HCT116 (cell line): ENCODE measurements at regions not wholly inside any gene's neighbourhood (a gene's known extent, or its start where the extent isn't known, plus 50 kb on each side); places are given as distances from the start of the nearest gene placed in this dataset.

Source experiments
- ATAC-seq: fragments of 200-7000 bp; cut with Tn5 transposase; 2 replicates; pipeline ENCODE4 v1.9.1; 2020; ENCODE audit warnings: mild to moderate bottlenecking, moderate library complexity
- BruUV-seq: library from RNA; stranded (reverse); fragments of 400-500 nt; replicated peaks from 2 replicates; lab custom pipeline; 2021; lab: Mats Ljungman, UMichigan
- CTCF ChIA-PET: fragments of 300-600 bp; sonication (Branson Sonifier 250); formaldehyde crosslinking; loops from one replicate; lab custom pipeline; 2021; ENCODE audit warnings: antibody characterized with exemption; lab: Charles Lee
- POLR2A ChIA-PET: fragments of 300-600, 350-600 bp; sonication (Branson Sonifier 250); formaldehyde crosslinking; loops from one replicate; lab custom pipeline; 2021; ENCODE audit warnings: antibody characterized with exemption; lab: Charles Lee
- RAD21 ChIA-PET, 2 experiments: fragments of 300-600 bp; sonication (Branson Sonifier 250); formaldehyde crosslinking; loops; one replicate each; lab custom pipeline; 2023; ENCODE audit warnings: low total read pairs in 2 of 2; ENCODE audit not compliant: uncharacterized antibody in 2 of 2, unreplicated experiment in 2 of 2, low non-redundant PET in 1 of 2; lab: Charles Lee
- DNase-seq: peaks from one replicate; pipeline ENCODE4 v3.0.0-alpha.2; 2010; ENCODE audit warnings: low read depth, low spot score
- H2AFZ ChIP-seq: fragments of 200-600 bp; shearing (Covaris generic), sonication (generic); 2 replicates; pipeline ENCODE4 v1.6.1; 2017; ENCODE audit warnings: low read depth, mixed run types, mixed read lengths, antibody characterized with exemption, low read length; ENCODE audit not compliant: poor library complexity, severe bottlenecking
- H3K27ac ChIP-seq: 2 replicates; pipeline ENCODE4 v1.5.1; 2012; ENCODE audit warnings: low read depth, low read length
- H3K27me3 ChIP-seq: fragments of 200-600 bp; sonication (generic); 2 replicates; pipeline ENCODE4 v1.6.1; 2016; ENCODE audit warnings: mixed run types, low read length, mixed read lengths; ENCODE audit not compliant: insufficient read depth
- H3K36me3 ChIP-seq, 2 experiments: fragments of 200-500 bp in 1 of 2; fragments of 200-600 bp in 1 of 2; sonication (Bioruptor generic) in 1 of 2; sonication (generic) in 1 of 2; 2 replicates each; pipeline versions ENCODE4 v1.5.1 to v1.6.1; 2014 to 2016; ENCODE audit warnings: low read length in 2 of 2, inconsistent platforms in 1 of 2, mixed read lengths in 1 of 2, mixed run types in 1 of 2; ENCODE audit not compliant: insufficient read depth in 2 of 2, control insufficient read depth in 1 of 2
- H3K4me1 ChIP-seq, 2 experiments: fragments of 200-600 bp in 1 of 2; sonication (generic) in 1 of 2; 2 replicates each; pipeline versions ENCODE4 v1.5.1 to v1.6.1; 2012 to 2017; ENCODE audit warnings: low read length in 2 of 2, inconsistent platforms in 1 of 2, mild to moderate bottlenecking in 1 of 2, mixed read lengths in 1 of 2, mixed run types in 1 of 2, moderate library complexity in 1 of 2; ENCODE audit not compliant: insufficient read depth in 2 of 2, control insufficient read depth in 1 of 2
- H3K4me2 ChIP-seq: fragments of 200-600 bp; sonication (generic); 2 replicates; pipeline ENCODE4 v1.6.1; 2017; ENCODE audit warnings: mixed run types, low read length, mixed read lengths
- H3K4me3 ChIP-seq, 2 experiments: fragments of 200-600 bp in 1 of 2; sonication (generic) in 1 of 2; replicated peaks in 1 of 2; 2 replicates each; pipeline ENCODE4 v1.5.1; 2011 to 2016; ENCODE audit warnings: low read length in 2 of 2, control low read depth in 1 of 2, low read depth in 1 of 2, mild to moderate bottlenecking in 1 of 2, mixed read lengths in 1 of 2, mixed run types in 1 of 2
- H3K79me2 ChIP-seq: fragments of 200-600 bp; sonication (generic); 2 replicates; pipeline ENCODE4 v1.6.1; 2017; ENCODE audit warnings: mild to moderate bottlenecking, mixed run types, low read length, moderate library complexity, mixed read lengths; ENCODE audit not compliant: insufficient read depth
- H3K9ac ChIP-seq: fragments of 200-600 bp; sonication (generic); 2 replicates; pipeline ENCODE4 v1.6.1; 2016; ENCODE audit warnings: low read length, mixed read lengths
- H3K9me2 ChIP-seq: fragments of 200-600 bp; sonication (generic), shearing (Covaris generic); 2 replicates; pipeline ENCODE4 v1.6.1; 2017; ENCODE audit warnings: mixed run types, mild to moderate bottlenecking, moderate library complexity; ENCODE audit not compliant: insufficient read depth
- H3K9me3 ChIP-seq, 2 experiments: fragments of 200-500 bp in 1 of 2; fragments of 200-600 bp in 1 of 2; sonication (Bioruptor generic) in 1 of 2; sonication (generic) in 1 of 2; 2 replicates each; pipeline ENCODE4 v1.6.1; 2014 to 2017; ENCODE audit warnings: low read length in 2 of 2, mixed read lengths in 2 of 2, inconsistent platforms in 1 of 2, low read depth in 1 of 2, mild to moderate bottlenecking in 1 of 2, mixed run types in 1 of 2, moderate library complexity in 1 of 2; ENCODE audit not compliant: control insufficient read depth in 1 of 2, insufficient read depth in 1 of 2
- H4K20me1 ChIP-seq: fragments of 200-600 bp; sonication (generic), shearing (Covaris generic); 2 replicates; pipeline ENCODE4 v1.6.1; 2017; ENCODE audit warnings: mixed run types, mild to moderate bottlenecking, moderate library complexity; ENCODE audit not compliant: insufficient read depth
- CEBPB ChIP-seq: IDR thresholded peaks from 2 replicates; pipeline ENCODE4 v1.6.1; 2012; ENCODE audit warnings: low read depth
- CTCF ChIP-seq, 3 experiments: fragments of 200-600 bp in 1 of 3; sonication (generic) in 1 of 3; IDR thresholded peaks in 2 of 3; conservative IDR thresholded peaks in 1 of 3; 2 replicates each; pipeline ENCODE4 v1.5.1; 2012 to 2017; ENCODE audit warnings: low read depth in 2 of 3, low read length in 2 of 3, antibody characterized with exemption in 1 of 3, borderline replicate concordance in 1 of 3, control low read depth in 1 of 3, mild to moderate bottlenecking in 1 of 3, mixed read lengths in 1 of 3, mixed run types in 1 of 3, moderate library complexity in 1 of 3; ENCODE audit not compliant: insufficient read depth in 1 of 3
- EZH2 ChIP-seq: fragments of 200-600 bp; sonication (generic); IDR thresholded peaks from 2 replicates; pipeline ENCODE4 v1.6.1; 2017; ENCODE audit warnings: antibody characterized with exemption, mixed run types
- MAX ChIP-seq: IDR thresholded peaks from 2 replicates; pipeline ENCODE4 v1.6.1; 2012
- POLR2A ChIP-seq: IDR thresholded peaks from 2 replicates; pipeline ENCODE4 v1.7.0; 2011; ENCODE audit warnings: borderline replicate concordance; ENCODE audit not compliant: insufficient read depth, insufficient read length; ENCODE audit errors: extremely low read depth
- RAD21 ChIP-seq: IDR thresholded peaks from 2 replicates; pipeline ENCODE4 v1.6.1; 2012; ENCODE audit warnings: low read depth, mild to moderate bottlenecking
- SIN3A ChIP-seq: IDR thresholded peaks from 2 replicates; pipeline ENCODE4 v1.6.1; 2012; ENCODE audit warnings: low read depth
- SRF ChIP-seq: IDR thresholded peaks from 2 replicates; pipeline ENCODE4 v1.6.1; 2012; ENCODE audit warnings: low read depth
- TCF7L2 ChIP-seq: IDR thresholded peaks from 2 replicates; pipeline ENCODE4 v1.7.0; 2011; ENCODE audit warnings: borderline replicate concordance, inconsistent platforms; ENCODE audit not compliant: insufficient read depth, insufficient read length; ENCODE audit errors: extremely low read depth
- YY1 ChIP-seq: IDR thresholded peaks from 2 replicates; pipeline ENCODE4 v1.6.1; 2011; ENCODE audit warnings: low read length, low read depth, moderate library complexity, mild to moderate bottlenecking; ENCODE audit not compliant: insufficient replicate concordance; ENCODE audit errors: extremely low read depth
- ZBTB33 ChIP-seq: IDR thresholded peaks from 2 replicates; pipeline ENCODE4 v1.6.1; 2011; ENCODE audit warnings: mild to moderate bottlenecking, low read length, moderate library complexity; ENCODE audit not compliant: insufficient replicate concordance; ENCODE audit errors: extremely low read depth
- ZFX ChIP-seq: fragments of 450-650 bp; IDR thresholded peaks from 2 replicates; pipeline ENCODE4 v1.6.1; 2017
- ZNF274 ChIP-seq: fragments of 200-500 bp; sonication (Bioruptor generic); IDR thresholded peaks from 2 replicates; pipeline ENCODE4 v1.6.1; 2014; ENCODE audit warnings: mild to moderate bottlenecking, low read depth, low read length, inconsistent platforms
- intact Hi-C: fragments of 100-400 bp; cut with micrococcal nuclease; formaldehyde crosslinking; loops from 2 replicates; pipeline ENCODE4 v1.10.0; 2022
- TF ChIP-seq, protein P1 (sequence below): IDR thresholded peaks from 2 replicates; pipeline ENCODE4 v1.6.1; 2012

GRCh38 chr14:66121859-66122258 is 364.3 kb upstream of the CCDC196 start:
- no peak overlapping the region for H3K4me3 ChIP-seq
- no peak for ATAC-seq
- TF ChIP-seq CEBPB: no peak
- 0 out of 6 replicates have a peak, but pooled peaks of 1 of the 3 experiments have one; percentile 13 for TF ChIP-seq CTCF (IDR thresholded peaks at IDR 0.05 in 2 of 3, conservative IDR thresholded peaks at IDR 0.05 in 1 of 3; ENCODE audit: borderline replicate concordance in 1 of 3, insufficient read depth in 1 of 3, low read depth in 2 of 3, low read length in 2 of 3)
- TF ChIP-seq EZH2: no peak
- peak; percentile 33; the same call in 1 of the 2 replicates for TF ChIP-seq RAD21
- TF ChIP-seq TCF7L2: no peak
- no peak for TF ChIP-seq MAX
- no peak for TF ChIP-seq SIN3A
- no peak for TF ChIP-seq POLR2A
- no peak for TF ChIP-seq ZBTB33
- no peak for TF ChIP-seq SRF
- no peak for TF ChIP-seq ZFX
- TF ChIP-seq YY1: no peak
- TF ChIP-seq, protein P1, sequence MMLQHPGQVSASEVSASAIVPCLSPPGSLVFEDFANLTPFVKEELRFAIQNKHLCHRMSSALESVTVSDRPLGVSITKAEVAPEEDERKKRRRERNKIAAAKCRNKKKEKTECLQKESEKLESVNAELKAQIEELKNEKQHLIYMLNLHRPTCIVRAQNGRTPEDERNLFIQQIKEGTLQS: no peak
- no peak for TF ChIP-seq ZNF274
- RAD21 ChIA-PET: no interaction called here
- no peak overlapping the region for H3K4me2 ChIP-seq
- CTCF ChIA-PET: no interaction called here
- H4K20me1 ChIP-seq: no peaks in the 10 kb centered on the region
- intact Hi-C loops: no loop called here
- no peak for DNase-seq
- POLR2A ChIA-PET: no interaction called here
- BruUV-seq: no TSS peak
- H3K9ac ChIP-seq: no peak overlapping the region
- no peaks in the 10 kb centered on the region for H3K36me3 ChIP-seq
- no peaks in the 10 kb centered on the region for H3K27me3 ChIP-seq
- no peaks in the 10 kb centered on the region for H3K79me2 ChIP-seq
- no peak overlapping the region for H3K27ac ChIP-seq
- H2AFZ ChIP-seq: no peak overlapping the region
- H3K4me1 ChIP-seq: peaks cover 8 to 14% of the 10 kb centered on the region in 2 experiments; a peak in 3 of 4 replicates
- no peaks in the 10 kb centered on the region for H3K9me3 ChIP-seq
- no peaks in the 10 kb centered on the region for H3K9me2 ChIP-seq
